Neural crest cell (in vitro differentiated cells): ENCODE measurements at regions not wholly inside any gene's neighbourhood (a gene's known extent, or its start where the extent isn't known, plus 50 kb on each side); places are given as distances from the start of the nearest gene placed in this dataset.

ENCODE experiments used
- DNase-seq: peaks from one replicate; pipeline ENCODE4 v3.0.0; 2021; ENCODE audit warnings: low read depth, mixed read lengths, low spot score
- H3K27ac Mint-ChIP-seq: one replicate; pipeline ENCODE4 v1.8.0; 2021; ENCODE audit warnings: mild to moderate bottlenecking, mixed read lengths; ENCODE audit not compliant: unreplicated experiment
- H3K27me3 Mint-ChIP-seq: 2 replicates; pipeline ENCODE4 v1.8.0; 2021; ENCODE audit warnings: low read depth, mild to moderate bottlenecking, mixed read lengths
- H3K36me3 Mint-ChIP-seq: 2 replicates; pipeline ENCODE4 v1.8.0; 2021; ENCODE audit warnings: low read depth, mild to moderate bottlenecking, mixed read lengths
- H3K4me1 Mint-ChIP-seq: 2 replicates; pipeline ENCODE4 v1.8.0; 2021; ENCODE audit warnings: mixed read lengths
- H3K4me3 Mint-ChIP-seq: one replicate; pipeline ENCODE4 v1.8.0; 2021; ENCODE audit warnings: mild to moderate bottlenecking, mixed read lengths
- H3K9me3 Mint-ChIP-seq: 2 replicates; pipeline ENCODE4 v1.8.0; 2021; ENCODE audit warnings: mixed read lengths
- CTCF ChIP-seq: fragments of 200-600 bp; sonication (generic); conservative IDR thresholded peaks from 2 replicates; pipeline ENCODE4 v1.5.0; 2021; ENCODE audit warnings: antibody characterized with exemption, mild to moderate bottlenecking

GRCh38 chr5:110343616-110344015, 382.9 kb downstream of the TMEM232 start:
- no peak overlapping the region for H3K27ac Mint-ChIP-seq
- no peaks in the 10 kb centered on the region for H3K9me3 Mint-ChIP-seq
- no peaks in the 10 kb centered on the region for H3K36me3 Mint-ChIP-seq
- DNase-seq: no peak
- H3K4me1 Mint-ChIP-seq: peaks cover 5% of the 10 kb centered on the region
- H3K4me3 Mint-ChIP-seq: no peak overlapping the region
- TF ChIP-seq CTCF: peak; percentile 31
- H3K27me3 Mint-ChIP-seq: no peaks in the 10 kb centered on the region

- TF ChIP-seq CTCF: no peak
- DNase-seq: no peak
These were observed 380.8 kb downstream of the TMEM232 start for GRCh38 chr5:110345623-110346022.

GRCh38 chr5:110346893-110347358, 379.5 kb downstream of the TMEM232 start:
- Mint-ChIP-seq H3K9me3 (no peaks in the 10 kb centered on the region), H3K4me1 (peaks cover 5% of the 10 kb centered on the region), H3K4me3 (no peak overlapping the region), H3K27ac (no peak overlapping the region), H3K27me3 (no peaks in the 10 kb centered on the region), H3K36me3 (no peaks in the 10 kb centered on the region)
- TF ChIP-seq CTCF: no peak
- DNase-seq: no peak

More at GRCh38 chr5:110345623-110346022, 380.8 kb downstream of the TMEM232 start:
- H3K27ac Mint-ChIP-seq: no peak overlapping the region
- no peak overlapping the region for H3K4me3 Mint-ChIP-seq
- H3K27me3 Mint-ChIP-seq: no peaks in the 10 kb centered on the region
- H3K4me1 Mint-ChIP-seq: peaks cover 5% of the 10 kb centered on the region
- no peaks in the 10 kb centered on the region for H3K36me3 Mint-ChIP-seq
- no peaks in the 10 kb centered on the region for H3K9me3 Mint-ChIP-seq

- TF ChIP-seq CTCF: no peak
- H3K36me3 Mint-ChIP-seq: no peaks in the 10 kb centered on the region
- H3K27ac Mint-ChIP-seq: no peak overlapping the region
- no peaks in the 10 kb centered on the region for H3K27me3 Mint-ChIP-seq
- no peaks in the 10 kb centered on the region for H3K9me3 Mint-ChIP-seq
- no peak for DNase-seq
- no peak overlapping the region for H3K4me3 Mint-ChIP-seq
- H3K4me1 Mint-ChIP-seq: no peaks in the 10 kb centered on the region
These were observed 378.7 kb downstream of the TMEM232 start for GRCh38 chr5:110347781-110348180.

- Mint-ChIP-seq H3K9me3 (no peaks in the 10 kb centered on the region), H3K36me3 (no peaks in the 10 kb centered on the region), H3K27me3 (no peaks in the 10 kb centered on the region), H3K4me1 (no peaks in the 10 kb centered on the region), H3K27ac (no peak overlapping the region), H3K4me3 (no peak overlapping the region)
- TF ChIP-seq CTCF: no peak
- no peak for DNase-seq
These were observed 375.0 kb downstream of the TMEM232 start for GRCh38 chr5:110351430-110351829.

- DNase-seq: no peak
- Mint-ChIP-seq H3K9me3 (no peaks in the 10 kb centered on the region), H3K27me3 (no peaks in the 10 kb centered on the region), H3K27ac (no peak overlapping the region), H3K4me1 (no peaks in the 10 kb centered on the region), H3K4me3 (no peak overlapping the region), H3K36me3 (no peaks in the 10 kb centered on the region)
- no peak for TF ChIP-seq CTCF
These were observed 372.2 kb downstream of the TMEM232 start for GRCh38 chr5:110354311-110354710.
